ENCODE measurements at regions not wholly inside any gene's neighbourhood (a gene's known extent, or its start where the extent isn't known, plus 50 kb on each side); places are given as distances from the start of the nearest gene placed in this dataset.
A peak's percentile ranks its signal among the peaks of the same experiment; 100 is the strongest.

GRCh38 chr3:159252274-159252673, 450.4 kb downstream of the MFSD1 start:
- no peak overlapping the region for H3K4me3 ChIP-seq
- whole genome bisulfite sequencing, 2 donors = 46 to 59% methylated on average over 1 of the region's 1 CpG
- H3K27me3 ChIP-seq = no peaks in the 10 kb centered on the region
- intact Hi-C loops (cut with DNase I) = loop anchor here (10.0 kb wide), 1 partner anchor 337 kb away; no protein-coding TSS in a partner anchor
- no peaks in the 10 kb centered on the region for H3K36me3 ChIP-seq
- no peak for DNase-seq
- peaks cover 0 to 8% (median 1%) of the 10 kb centered on the region in 4 donors for H3K9me3 ChIP-seq
- no peaks in the 10 kb centered on the region for H3K4me1 ChIP-seq
- H3K27ac ChIP-seq = no peak overlapping the region
- TF ChIP-seq CTCF (IDR thresholded peaks at IDR 0.05) (no peak), EP300 (IDR thresholded peaks at IDR 0.05) (no peak), POLR2AphosphoS5 (IDR thresholded peaks at IDR 0.05) (no peak), POLR2A (IDR thresholded peaks at IDR 0.05) (no peak)

- no peak for TF ChIP-seq POLR2A (IDR thresholded peaks at IDR 0.05)
- TF ChIP-seq EP300 (IDR thresholded peaks at IDR 0.05) = no peak
- TF ChIP-seq POLR2AphosphoS5 (IDR thresholded peaks at IDR 0.05) = no peak
- peak in 1 of 4 experiments; percentile 30 for TF ChIP-seq CTCF (IDR thresholded peaks at IDR 0.05)
- Histone ChIP-seq H3K36me3 (no peaks in the 10 kb centered on the region), H3K4me1 (no peaks in the 10 kb centered on the region), H3K4me3 (no peak overlapping the region), H3K27me3 (no peaks in the 10 kb centered on the region), H3K9me3 (peaks cover 0 to 8% (median 1%) of the 10 kb centered on the region in 4 donors), H3K27ac (no peak overlapping the region)
- intact Hi-C loops (cut with DNase I) = loop anchor here (10.0 kb wide), 1 partner anchor 338 kb away; no protein-coding TSS in a partner anchor
- DNase-seq = no peak
- WGBS, 2 donors = 12 to 34% methylated on average over 2 of the region's 2 CpGs
These were observed 451.0 kb downstream of the MFSD1 start for GRCh38 chr3:159252772-159253384.

GRCh38 chr3:159253860-159254259, 452.0 kb downstream of the MFSD1 start:
- Histone ChIP-seq H3K9me3 (peaks cover 0 to 8% (median 1%) of the 10 kb centered on the region in 4 donors), H3K27ac (no peak overlapping the region), H3K27me3 (no peaks in the 10 kb centered on the region), H3K36me3 (no peaks in the 10 kb centered on the region), H3K4me3 (no peak overlapping the region), H3K4me1 (no peaks in the 10 kb centered on the region)
- 77 to 93% methylated on average over 1 of the region's 1 CpG for WGBS, 2 donors
- no peak for DNase-seq
- intact Hi-C loops (cut with DNase I) = loop anchor here (10.0 kb wide), 1 partner anchor 339 kb away; no protein-coding TSS in a partner anchor
- TF ChIP-seq POLR2A (IDR thresholded peaks at IDR 0.05) (no peak), EP300 (IDR thresholded peaks at IDR 0.05) (no peak), CTCF (IDR thresholded peaks at IDR 0.05) (no peak), POLR2AphosphoS5 (IDR thresholded peaks at IDR 0.05) (no peak)

- intact Hi-C loops (cut with DNase I) = loop anchor here (10.0 kb wide), 1 partner anchor 343 kb away; no protein-coding TSS in a partner anchor
- no peaks in the 10 kb centered on the region for H3K27me3 ChIP-seq
- no peak for TF ChIP-seq CTCF (IDR thresholded peaks at IDR 0.05)
- no peak for TF ChIP-seq POLR2AphosphoS5 (IDR thresholded peaks at IDR 0.05)
- no peak for TF ChIP-seq EP300 (IDR thresholded peaks at IDR 0.05)
- TF ChIP-seq POLR2A (IDR thresholded peaks at IDR 0.05) = no peak
- no peaks in the 10 kb centered on the region for H3K4me1 ChIP-seq
- DNase-seq = no peak
- WGBS, 2 donors = 84 to 86% methylated on average over 4 of the region's 4 CpGs
- H3K27ac ChIP-seq = no peak overlapping the region
- peaks cover 0 to 4% (median 0%) of the 10 kb centered on the region in 4 donors for H3K9me3 ChIP-seq
- no peak overlapping the region for H3K4me3 ChIP-seq
- H3K36me3 ChIP-seq = no peaks in the 10 kb centered on the region
These were observed 456.1 kb downstream of the MFSD1 start for GRCh38 chr3:159257954-159258353.
